ENCODE measurements at regions not wholly inside any gene's neighbourhood (a gene's known extent, or its start where the extent isn't known, plus 50 kb on each side); places are given as distances from the start of the nearest gene placed in this dataset.

DNA sequence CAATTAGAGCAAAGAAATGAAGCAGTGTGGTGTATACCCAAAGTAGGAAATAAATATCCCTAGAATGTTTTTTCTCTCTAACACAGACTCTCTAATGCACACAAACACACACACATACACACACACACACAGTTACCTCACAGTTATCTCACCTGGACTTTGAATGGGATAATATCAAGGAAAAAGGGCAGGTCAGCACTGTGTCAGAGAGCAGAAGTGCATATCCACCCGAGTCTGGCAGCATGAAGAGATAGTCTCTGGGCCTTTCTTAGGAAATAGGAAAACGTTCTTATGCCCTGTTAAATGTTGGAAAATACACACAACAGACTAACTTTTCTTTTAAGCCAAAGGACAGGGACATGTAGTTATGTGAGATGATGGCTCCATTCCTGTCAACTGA lies 162.0 kb downstream of the COL6A3 start:
- DNase-seq, result no peak

DNA sequence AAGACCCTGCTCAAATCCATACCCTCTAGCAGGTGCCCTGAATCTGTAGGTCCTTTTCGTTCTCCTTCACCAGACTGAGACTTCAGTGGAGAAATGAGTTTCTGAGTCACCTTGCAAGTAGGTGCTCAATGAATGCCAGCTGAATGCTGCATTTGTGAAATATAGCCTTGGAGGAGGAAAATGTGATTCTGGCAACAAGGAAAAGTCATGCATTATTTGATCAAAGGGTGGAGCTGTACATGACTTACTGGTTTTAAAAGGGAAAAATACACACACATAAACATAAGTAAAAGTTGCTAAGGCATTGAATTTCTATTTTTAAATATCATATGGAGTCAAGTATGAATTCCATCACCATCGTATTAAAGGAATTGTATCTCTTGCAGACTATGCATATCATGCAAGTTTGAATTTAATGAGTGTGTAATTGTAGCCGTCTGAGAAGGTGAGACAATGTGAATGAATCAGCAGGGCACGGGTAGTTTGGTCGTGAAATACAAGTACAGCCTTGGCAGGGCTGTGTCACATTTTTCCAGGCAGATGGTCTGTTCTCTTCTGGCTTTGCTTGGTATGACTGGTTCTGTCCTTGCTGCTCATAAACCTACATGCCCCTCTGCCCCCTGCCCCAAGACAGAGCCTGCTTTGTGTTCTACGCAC lies 160.8 kb downstream of the COL6A3 start:
- DNase-seq, result no peak

DNA sequence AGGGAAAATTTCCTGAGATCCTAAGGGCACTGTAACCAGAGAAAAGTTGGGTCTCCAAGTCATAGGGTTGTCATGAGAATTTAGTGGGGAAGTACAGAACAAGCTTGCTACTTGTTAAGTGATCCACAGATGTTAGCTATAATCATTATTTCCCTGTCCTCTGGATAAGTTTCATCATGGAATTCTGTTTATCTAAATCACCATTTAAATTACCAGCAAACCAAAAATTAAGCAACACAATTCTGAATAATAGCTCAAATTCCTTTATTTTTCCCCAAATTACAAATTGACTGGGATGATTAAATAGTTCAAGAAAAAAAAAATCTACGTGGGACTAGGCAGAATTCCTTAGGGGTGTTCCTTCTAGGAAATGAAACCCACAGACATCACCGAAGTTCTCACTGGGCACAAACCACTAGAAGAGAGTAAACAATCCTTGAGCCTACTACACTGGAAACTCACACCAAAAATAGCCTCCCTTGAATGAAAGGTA lies 159.5 kb downstream of the COL6A3 start:
- DNase-seq, result no peak

DNA sequence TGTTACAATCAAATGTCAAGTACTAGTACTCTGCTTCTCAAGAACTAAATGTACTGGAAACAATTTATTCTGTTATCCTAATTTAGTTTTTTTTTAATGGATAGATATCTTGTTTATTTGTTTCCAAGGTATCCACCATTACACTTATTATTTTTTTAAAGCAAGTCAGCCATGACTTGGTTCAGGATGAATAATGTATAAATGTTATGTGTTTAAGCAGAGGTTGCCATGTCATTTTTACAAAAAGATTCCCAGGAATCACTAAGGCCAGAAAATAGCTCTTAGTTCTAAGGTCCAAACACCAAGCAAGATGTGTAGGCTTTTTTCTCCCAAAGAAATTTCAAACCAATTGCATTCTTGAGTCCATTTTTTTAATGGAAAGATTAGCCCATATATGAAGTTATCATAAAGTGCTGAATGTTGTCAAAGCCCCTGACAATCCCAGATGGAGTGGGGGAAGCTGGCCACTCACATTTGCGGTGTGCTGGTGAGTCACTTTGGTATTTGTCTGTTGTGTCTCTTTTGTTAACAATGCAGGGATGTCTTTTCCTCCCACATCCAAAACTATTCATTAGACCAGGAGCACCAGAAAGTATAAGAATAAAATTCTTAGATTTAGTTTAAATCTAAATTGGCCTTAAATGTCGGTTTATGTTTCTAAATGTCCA lies 158.9 kb downstream of the COL6A3 start:
- no peak for DNase-seq

DNA sequence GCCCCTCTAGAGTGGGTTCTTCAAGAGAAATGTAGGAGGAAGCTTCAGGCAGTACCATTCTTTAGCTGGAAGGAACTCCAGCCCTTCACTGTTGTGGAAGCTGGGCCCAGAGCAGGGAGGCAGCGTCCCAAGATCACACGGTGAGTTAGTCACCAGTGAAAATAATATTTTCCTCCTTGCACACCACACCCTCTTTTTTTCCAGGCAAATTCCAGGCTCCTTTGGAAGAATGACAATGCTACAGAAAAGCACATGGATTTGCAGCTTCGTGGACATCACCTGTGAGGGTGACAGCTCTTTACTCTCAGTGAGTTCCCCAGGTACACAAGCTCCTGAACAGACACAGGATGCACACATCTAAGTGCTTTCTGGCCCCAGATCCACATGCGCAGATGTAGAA lies 157.1 kb downstream of the COL6A3 start:
- DNase-seq, result peak; percentile 48

DNA sequence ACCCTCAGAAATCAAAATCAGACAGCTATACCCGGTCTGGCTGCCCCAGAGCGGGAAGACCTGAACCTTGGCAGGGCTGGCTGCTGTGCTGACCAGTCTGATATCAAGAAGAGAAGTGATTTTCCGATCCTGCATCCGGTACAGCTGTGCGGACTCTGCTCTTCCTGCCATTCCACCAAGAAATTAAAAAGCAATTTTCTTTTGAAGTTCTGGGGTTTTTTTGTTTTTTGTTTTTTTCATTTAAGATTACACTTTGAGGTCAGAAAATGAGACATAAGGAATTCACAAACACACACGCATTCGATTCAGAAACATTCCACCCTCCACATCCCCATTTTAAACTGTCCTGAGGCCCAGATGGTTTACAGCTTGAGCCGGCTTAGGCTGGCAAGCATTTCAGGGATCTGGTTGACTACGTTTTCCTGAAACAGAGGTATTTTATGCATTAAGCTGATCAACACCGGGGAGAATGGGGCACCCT lies 156.5 kb downstream of the COL6A3 start:
- no peak for DNase-seq

DNA sequence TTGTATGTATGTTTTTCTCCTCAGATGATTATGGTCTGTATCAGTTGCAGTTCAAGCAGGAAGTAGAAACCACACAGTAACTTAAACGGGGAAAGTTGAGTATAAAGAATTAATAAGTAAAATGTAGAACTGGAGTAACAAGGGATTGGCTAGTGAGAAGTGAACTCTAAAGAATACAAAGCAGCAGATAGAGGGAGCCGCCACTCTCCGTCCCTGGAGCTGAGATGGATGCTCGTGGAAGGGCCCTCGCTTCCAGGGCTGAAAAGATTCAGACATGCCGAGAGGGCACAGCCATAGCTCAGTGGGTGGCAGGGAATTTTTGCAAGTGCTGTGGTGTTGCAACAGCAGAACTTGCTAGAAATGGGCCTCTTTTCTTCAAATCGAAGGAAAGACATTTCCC lies 155.8 kb downstream of the COL6A3 start:
- DNase-seq, result no peak

DNA sequence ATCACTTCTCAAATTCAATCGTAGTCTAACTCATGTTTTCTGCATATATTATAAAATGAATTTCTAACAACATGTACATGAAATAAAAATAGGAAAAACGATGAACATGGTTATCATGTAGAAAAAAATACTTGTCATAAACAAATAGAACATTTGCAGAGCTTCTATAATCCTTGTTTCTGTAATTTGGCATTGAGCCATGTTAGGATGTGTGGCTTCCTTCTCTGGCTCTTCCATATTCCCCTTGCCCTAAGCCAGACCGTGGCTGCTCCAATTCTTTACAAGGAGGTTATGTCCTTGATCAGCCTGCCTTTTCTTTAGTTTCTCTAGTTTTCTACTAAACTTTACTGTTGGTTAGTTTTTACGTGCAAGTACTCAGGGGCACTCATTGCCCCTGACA lies 155.3 kb downstream of the COL6A3 start:
- no peak for DNase-seq

DNA sequence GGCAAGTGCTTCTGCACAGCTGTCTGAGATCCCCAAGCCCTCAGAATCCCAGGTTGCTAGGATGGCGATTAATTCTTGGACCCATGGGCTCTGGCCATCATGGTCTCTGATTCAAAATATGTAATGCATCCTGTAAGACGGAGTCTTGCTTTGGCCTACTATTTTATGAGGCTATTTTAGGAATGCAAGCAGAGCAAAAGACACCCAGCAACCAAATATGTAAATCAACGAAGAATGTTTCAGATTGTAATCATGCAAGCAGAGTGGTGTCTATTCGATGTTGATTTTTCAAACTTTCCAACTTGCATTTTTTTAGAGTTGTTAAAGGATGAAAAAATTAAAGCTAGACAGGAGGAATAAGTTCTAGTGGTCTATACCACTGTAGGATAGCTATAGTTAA lies 154.8 kb downstream of the COL6A3 start:
- no peak for DNase-seq

DNA sequence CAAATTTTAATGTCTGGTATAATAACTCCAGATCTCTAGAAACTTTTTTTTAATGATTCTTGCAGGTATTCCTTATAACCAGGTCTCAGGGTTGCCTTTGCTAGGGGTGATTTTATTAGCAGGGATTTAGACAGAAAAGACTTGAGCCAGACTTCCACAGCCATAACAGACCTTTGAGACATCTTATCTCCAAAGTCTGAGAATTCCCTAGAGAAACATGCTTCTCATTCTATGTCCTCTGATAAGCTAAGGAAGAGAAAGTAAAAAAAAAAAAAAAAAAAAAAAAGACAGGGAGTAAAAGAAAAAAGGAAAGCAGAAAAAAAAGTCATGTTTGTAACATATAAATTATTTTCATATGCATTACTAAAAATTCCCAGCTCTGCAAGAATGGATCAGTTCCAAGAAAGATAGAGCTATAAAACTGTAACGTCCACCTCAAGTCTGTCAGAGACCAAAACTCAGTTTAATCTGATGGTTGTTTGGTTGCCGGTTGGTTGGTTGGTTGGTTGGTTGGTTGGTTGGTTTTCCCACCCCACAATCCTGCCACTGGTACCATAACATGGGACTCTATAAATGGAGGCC lies 153.8 kb downstream of the COL6A3 start:
- DNase-seq, result no peak

DNA sequence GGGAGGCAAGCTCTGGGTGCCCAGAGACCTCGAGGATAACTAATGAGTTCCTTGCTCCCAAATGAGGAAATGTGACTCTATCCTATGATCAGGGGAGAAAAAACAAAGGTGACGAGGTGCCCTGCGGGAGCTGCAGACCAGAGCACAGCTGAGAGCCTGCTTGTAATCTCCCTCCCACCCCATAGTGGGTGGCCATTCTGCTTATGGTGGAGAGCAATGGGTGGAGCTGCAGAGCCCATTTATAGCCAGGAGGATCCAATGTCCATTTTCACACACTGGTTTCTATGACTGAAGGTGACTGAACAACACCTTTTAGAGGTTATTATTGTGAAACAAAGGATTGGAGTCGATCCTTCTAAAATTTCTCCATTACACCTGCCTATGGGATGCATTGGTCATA lies 153.3 kb downstream of the COL6A3 start:
- no peak for DNase-seq

DNA sequence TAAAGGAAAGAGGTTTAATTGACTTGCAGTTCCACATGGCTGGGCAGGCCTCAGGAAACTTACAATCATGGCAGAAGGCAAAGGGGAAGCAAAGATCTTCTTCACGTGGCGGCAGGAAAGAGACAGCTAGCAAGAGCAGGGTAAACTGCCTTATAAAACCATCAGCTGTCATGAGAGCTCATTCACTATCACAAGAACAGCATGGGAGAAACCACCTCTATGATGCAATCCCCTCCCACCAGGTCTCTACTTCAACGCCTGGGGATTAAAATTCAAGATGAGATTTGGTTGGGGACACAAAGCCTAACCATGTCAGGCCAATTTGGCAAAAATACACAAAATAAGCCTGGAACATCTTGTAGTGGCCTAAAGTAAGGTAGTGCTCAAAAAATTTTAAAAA lies 152.6 kb downstream of the COL6A3 start:
- DNase-seq, result no peak

DNA sequence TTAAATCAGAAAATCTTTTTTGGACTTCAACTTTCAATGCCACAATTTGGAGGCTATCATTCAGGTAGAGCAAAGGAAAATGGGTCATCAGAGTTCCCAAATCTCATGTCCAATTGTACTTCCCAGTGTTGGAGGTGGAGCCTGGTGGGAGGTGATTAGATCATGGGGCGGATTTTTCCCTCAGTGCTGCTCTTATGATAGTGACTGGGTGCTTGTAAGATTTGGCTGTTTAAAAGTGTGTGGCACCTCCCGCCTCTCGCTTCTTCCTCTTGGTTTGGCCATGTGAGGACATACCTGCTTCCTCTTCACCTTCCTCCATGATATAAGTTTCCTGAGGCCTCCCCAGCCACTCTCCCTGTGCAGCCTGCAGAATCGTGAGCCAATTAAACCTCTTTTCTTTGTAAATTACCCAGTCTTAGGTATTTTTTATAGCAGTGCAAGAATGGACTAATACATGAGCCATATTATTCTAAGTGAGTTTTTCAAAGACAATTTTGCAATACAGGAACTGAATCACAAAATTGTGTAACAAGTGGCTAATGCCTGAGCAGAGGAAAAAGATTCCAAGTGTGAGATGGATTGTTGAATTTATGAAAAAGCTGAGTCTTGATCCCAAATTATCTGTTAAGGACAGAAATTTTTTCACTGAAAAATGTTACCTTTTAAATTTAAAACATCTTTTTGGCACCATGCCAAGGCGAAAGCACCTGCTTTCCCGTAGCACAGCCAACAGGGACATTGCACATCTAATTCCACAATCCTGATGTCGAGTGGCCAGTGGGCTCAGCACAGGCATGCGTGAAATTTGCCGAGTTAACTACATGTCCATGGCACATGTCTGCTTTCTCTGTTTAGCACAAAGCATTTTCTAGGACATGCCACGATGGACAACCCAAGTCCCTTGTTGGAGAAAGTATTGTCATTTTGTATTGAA lies 150.9 kb downstream of the COL6A3 start:
- no peak for DNase-seq

DNA sequence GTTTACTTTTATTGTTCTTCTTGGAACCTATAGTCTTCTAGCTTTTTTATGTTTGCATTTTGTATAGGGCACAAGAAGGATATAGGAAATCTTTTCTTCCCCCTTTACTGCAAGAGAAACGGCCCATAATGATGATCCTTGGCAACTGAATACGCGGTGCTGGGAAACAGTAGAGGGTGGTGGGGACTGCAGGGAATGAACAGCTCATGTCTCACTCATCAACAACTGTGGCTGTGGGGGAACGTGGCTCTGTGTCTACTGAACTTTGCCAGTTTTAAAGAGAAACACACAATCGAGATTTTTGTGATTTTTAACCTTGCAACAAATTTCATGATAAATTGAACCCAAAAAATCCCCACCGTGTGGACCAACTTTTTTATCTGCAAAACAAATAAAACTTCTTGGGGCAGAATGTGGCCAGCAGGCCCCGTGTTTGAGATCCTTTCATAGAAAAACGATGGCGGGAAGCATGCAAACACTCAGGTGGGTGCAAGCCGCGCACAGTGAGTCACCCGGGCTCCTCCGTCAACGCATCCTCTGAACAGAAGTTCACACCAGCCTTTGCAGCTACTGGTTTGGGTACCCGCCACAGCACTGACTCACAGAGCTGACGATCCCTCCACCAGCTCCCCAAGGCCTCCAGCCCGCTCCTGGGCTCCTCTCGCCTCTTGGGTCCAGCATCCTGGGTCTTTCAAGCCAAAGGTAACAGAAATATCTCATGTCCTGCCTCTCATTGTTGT lies 149.3 kb downstream of the COL6A3 start:
- no peak for DNase-seq

DNA sequence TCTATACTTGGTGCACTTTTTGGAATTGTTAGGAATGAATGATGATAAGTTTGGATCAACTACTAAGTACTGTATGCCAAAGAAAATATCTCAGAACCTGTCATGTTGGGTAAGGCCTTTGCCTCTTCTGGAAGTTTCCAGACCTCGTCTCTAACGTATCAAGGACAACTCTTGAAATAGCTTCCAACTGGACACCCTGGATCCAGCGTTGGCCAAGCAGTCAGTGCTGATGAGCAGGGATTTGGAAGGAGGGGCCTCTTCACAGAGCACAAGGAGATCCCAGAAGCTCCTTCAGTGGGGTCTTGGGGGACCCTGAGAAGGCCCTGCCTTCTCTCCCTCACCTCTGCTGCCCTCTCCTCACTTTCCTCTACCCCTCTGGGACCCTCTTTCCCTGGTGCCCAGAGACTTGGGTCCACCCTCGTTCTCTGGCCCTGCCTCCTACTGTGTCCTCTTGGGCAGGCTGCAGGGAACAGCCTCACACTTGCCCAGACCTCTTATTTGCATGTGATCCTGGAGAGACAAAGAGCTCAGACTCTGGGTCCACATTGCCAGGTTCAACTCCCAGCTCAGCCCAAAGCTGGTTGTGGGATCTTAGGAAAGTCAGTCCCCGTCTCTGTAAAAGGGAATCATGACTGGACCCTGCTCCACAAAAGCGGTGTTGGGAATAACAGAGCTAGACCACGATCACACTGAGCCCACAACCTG lies 145.8 kb downstream of the COL6A3 start:
- no peak for DNase-seq

DNA sequence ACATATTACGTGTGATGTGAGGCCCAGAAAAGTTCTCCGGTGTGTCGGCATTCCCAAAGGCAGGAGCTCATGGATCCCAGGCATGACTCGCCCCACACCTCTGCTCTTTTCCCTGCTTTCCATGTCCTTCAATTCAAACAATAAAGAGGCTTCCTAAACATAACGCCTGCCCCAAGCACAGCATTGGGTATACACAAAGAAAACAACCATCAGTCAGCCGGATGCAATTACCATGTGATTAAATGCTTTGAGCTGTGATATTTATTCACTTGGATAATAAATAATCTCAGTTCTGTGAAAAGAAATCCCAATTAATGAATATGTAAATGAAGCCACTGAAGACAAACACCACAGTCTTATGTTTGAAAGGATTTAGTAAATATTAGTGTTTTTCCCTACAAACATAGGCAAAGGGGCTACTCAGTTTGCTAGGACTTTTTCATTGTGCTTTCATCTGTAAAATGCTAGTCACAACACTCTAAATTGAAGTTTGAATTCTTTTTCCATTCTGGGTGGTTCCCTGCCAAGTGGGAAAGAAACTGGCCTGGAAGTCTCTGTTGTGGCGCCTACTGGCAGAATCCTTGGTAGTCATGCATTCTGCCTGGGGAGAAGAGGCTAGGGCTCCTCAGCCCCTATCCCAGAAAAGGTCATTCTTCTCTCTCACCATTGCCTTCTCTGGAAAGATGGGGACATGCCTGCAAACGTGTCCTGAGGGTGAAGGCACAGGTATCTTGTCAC lies 144.7 kb downstream of the COL6A3 start:
- no peak for DNase-seq

DNA sequence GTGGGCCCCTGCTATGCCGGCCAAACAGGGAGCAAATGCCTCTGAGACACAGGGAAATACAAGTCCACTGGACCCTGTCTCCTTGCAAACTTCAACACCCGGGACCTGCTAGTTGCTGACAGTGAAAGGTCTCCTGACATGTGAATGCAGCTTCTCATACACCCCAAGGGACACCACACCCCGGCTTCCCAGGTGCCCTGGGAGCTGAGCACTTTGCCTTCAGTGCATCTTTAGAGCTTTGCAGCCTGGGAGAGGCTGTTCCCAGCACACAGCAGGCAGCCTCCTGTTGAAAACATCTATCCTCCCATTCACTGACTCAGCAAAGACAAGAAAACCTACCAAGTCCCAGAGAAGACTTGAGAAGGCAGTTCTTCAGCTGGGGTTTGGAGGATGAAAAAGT lies 143.4 kb downstream of the COL6A3 start:
- DNase-seq, result no peak

DNA sequence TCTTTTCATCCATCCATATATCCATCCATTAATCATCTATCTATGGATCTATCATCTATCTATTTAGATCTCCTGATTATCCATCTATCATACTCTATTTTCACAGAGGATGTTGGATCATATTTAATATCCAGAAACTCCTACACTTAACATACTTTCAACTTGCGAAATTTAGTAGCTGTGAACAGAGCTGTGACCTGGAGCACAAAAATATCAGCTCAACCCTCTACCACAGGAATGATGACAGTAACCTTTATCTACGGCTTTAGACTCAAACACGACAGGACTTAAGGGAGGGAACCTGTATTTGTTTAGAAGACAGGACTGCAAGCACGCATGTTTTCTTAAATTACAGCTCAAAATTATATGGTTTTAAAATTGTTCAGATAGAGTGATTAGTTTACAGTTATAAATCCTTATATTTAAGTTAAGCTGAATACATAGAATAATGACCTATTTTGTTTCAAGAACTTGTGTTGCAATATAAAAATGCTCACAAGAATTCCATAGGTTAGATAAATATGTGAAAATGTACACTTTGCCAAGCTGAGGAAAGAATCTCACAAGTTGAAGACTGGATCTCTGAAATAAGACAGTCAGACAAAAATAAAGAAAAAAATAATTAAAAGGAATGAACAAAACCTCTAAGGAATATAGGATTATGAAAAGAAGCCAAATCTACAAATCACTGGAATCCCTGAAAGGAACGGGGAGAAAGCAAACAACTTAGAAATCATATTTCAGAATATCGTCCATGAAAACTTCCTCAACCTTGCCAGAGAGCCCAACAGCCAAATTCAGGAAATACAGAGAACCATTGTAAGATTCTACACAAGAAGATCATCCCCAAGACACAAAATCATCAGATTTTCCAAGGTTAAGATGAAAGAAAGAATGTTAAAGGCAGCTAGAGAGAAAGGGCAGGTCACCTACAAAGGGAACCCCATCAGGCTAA lies 142.0 kb downstream of the COL6A3 start:
- DNase-seq, result no peak
